GM12878 (cell line): ENCODE measurements at regions not wholly inside any gene's neighbourhood (a gene's known extent, or its start where the extent isn't known, plus 50 kb on each side); places are given as distances from the start of the nearest gene placed in this dataset.

Experiments used
- ATAC-seq: fragments of 200-7000 bp; cut with Tn5 transposase; 3 replicates; pipeline ENCODE4 v1.9.1; 2020; ENCODE audit warnings: mild to moderate bottlenecking, moderate library complexity
- BruUV-seq: library from RNA; stranded (reverse); fragments of 400-500 nt; replicated peaks from 2 replicates; lab custom pipeline; 2021; lab: Mats Ljungman, UMichigan
- CTCF ChIA-PET: fragments of 300-600 bp; sonication (Branson Sonifier 250); formaldehyde crosslinking; extraction: SDS; loops from one replicate; lab custom pipeline; 2021; ENCODE audit warnings: inconsistent platforms; lab: Yijun Ruan, JAX
- POLR2A ChIA-PET: fragments of 350-600 bp; formaldehyde crosslinking; extraction: SDS; loops from one replicate; lab custom pipeline; 2021; ENCODE audit warnings: inconsistent platforms; lab: Charles Lee
- RAD21 ChIA-PET: fragments of 300-600 bp; sonication (Branson Sonifier 250); formaldehyde crosslinking; loops from one replicate; lab custom pipeline; 2023; ENCODE audit warnings: antibody characterized with exemption; ENCODE audit not compliant: unreplicated experiment; lab: Charles Lee
- SMC1A ChIA-PET: fragments of 300-600 bp; sonication (Branson Sonifier 250); formaldehyde crosslinking; loops from one replicate; lab custom pipeline; 2023; ENCODE audit not compliant: unreplicated experiment, uncharacterized antibody; lab: Charles Lee
- DNase-seq: peaks from one replicate; pipeline ENCODE4 v3.0.0-alpha.2; 2011; ENCODE audit warnings: low read depth, low spot score
- FAIRE-seq: peaks from 3 replicates; lab custom pipeline; 2011; peaks lifted over from hg19 to GRCh38; lab: Jason Lieb, UNC
- H2AFZ ChIP-seq: 2 replicates; pipeline ENCODE4 v1.6.0; 2011; ENCODE audit warnings: low read depth, low read length, control low read depth; ENCODE audit not compliant: control insufficient read depth
- H3K27ac ChIP-seq: 2 replicates; pipeline ENCODE4 v1.5.1; 2011; ENCODE audit warnings: control low read depth; ENCODE audit not compliant: control insufficient read depth, insufficient read depth
- H3K27me3 ChIP-seq, 2 experiments: replicated peaks in 1 of 2; 2 replicates each; pipeline versions ENCODE4 v1.6.0 to v1.6.1; 2011; ENCODE audit warnings: low read length in 1 of 2; ENCODE audit not compliant: control insufficient read depth in 2 of 2, insufficient read depth in 2 of 2
- H3K36me3 ChIP-seq, 2 experiments: 2 replicates each; pipeline ENCODE4 v1.5.1; 2011; ENCODE audit warnings: low read length in 1 of 2; ENCODE audit not compliant: control insufficient read depth in 2 of 2, insufficient read depth in 2 of 2
- H3K4me1 ChIP-seq: 2 replicates; pipeline ENCODE4 v1.6.1; 2011; ENCODE audit warnings: mild to moderate bottlenecking, low read length, moderate library complexity, mixed read lengths; ENCODE audit not compliant: control insufficient read depth, insufficient read depth
- H3K4me2 ChIP-seq: 2 replicates; pipeline ENCODE4 v1.6.0; 2011; ENCODE audit warnings: control low read depth; ENCODE audit not compliant: control insufficient read depth, insufficient read depth
- H3K4me3 ChIP-seq: fragments of 200-600 bp; sonication (generic); 2 replicates; pipeline ENCODE4 v1.5.1; 2016
- H3K79me2 ChIP-seq: 2 replicates; pipeline ENCODE4 v1.6.0; 2011; ENCODE audit warnings: low read length; ENCODE audit not compliant: control insufficient read depth, insufficient read depth
- H3K9ac ChIP-seq: 2 replicates; pipeline ENCODE4 v1.8.0; 2011; ENCODE audit warnings: low read length, control low read depth, mixed read lengths; ENCODE audit not compliant: control insufficient read depth, insufficient read depth
- H3K9me3 ChIP-seq: replicated peaks from 3 replicates; pipeline ENCODE4 v1.5.1; 2011; ENCODE audit warnings: mild to moderate bottlenecking, low read length; ENCODE audit not compliant: control insufficient read depth, insufficient read depth
- H4K20me1 ChIP-seq: 2 replicates; pipeline ENCODE4 v1.6.0; 2011; ENCODE audit not compliant: control insufficient read depth, insufficient read depth
- BHLHE40 ChIP-seq, 2 experiments: fragments of 450-650 bp in 1 of 2; IDR thresholded peaks; 2 replicates each; pipeline ENCODE4 v1.6.1; 2011 to 2017; ENCODE audit warnings: low read depth in 2 of 2, borderline replicate concordance in 1 of 2, improper control_type of control experiment in 1 of 2, low read length in 1 of 2, mild to moderate bottlenecking in 1 of 2
- BMI1 ChIP-seq: fragments of 450-650 bp; IDR thresholded peaks from 2 replicates; pipeline ENCODE4 v1.6.1; 2016; ENCODE audit warnings: mild to moderate bottlenecking, moderate library complexity, borderline replicate concordance
- CBFB ChIP-seq: IDR thresholded peaks from 2 replicates; pipeline ENCODE4 v1.6.1; 2016; ENCODE audit warnings: antibody characterized with exemption, low read depth
- TAF1 ChIP-seq: IDR thresholded peaks from 2 replicates; pipeline ENCODE4 v1.6.1; 2011; ENCODE audit warnings: mild to moderate bottlenecking, low read depth, low read length, borderline replicate concordance
- TCF3 ChIP-seq: IDR thresholded peaks from 2 replicates; pipeline ENCODE4 v1.6.1; 2012; ENCODE audit warnings: low read depth, mild to moderate bottlenecking, low read length, borderline replicate concordance; ENCODE audit not compliant: insufficient read depth
- ZBTB11 ChIP-seq: fragments of 450-650 bp; formaldehyde crosslinking; IDR thresholded peaks from 2 replicates; pipeline ENCODE4 v1.5.0; 2022; ENCODE audit warnings: mild to moderate bottlenecking, missing genetic modification characterization
- WGBS: methylation state at CpG from one replicate; pipeline ENCODE4 v1.1.6; 2016; ENCODE audit warnings: low lambda C conversion rate; ENCODE audit not compliant: insufficient replicate concordance, insufficient coverage; ENCODE audit errors: missing lambda C conversion rate; 5-methylcytosine and 5-hydroxymethylcytosine counted together
- in situ Hi-C: fragments of 300-500 bp; cut with MboI; formaldehyde crosslinking; loops from 9 replicates; pipeline ENCODE4 v1.14.3; 2018; ENCODE audit warnings: mixed read lengths
- intact Hi-C: fragments of 100-400 bp; cut with micrococcal nuclease; formaldehyde crosslinking; loops from one replicate; pipeline ENCODE4 v1.14.2; 2022; ENCODE audit not compliant: unreplicated experiment
- TF ChIP-seq, protein P1 (sequence below): fragments of 450-650 bp; IDR thresholded peaks from 2 replicates; pipeline ENCODE4 v1.6.1; 2016; ENCODE audit warnings: mild to moderate bottlenecking
- TF ChIP-seq, protein P2 (sequence below): IDR thresholded peaks from 2 replicates; pipeline ENCODE4 v1.6.1; 2011; ENCODE audit warnings: borderline replicate concordance, low read depth, mild to moderate bottlenecking, moderate library complexity, mixed read lengths, low read length; ENCODE audit not compliant: insufficient read depth; ENCODE audit errors: extremely low read length

DNA sequence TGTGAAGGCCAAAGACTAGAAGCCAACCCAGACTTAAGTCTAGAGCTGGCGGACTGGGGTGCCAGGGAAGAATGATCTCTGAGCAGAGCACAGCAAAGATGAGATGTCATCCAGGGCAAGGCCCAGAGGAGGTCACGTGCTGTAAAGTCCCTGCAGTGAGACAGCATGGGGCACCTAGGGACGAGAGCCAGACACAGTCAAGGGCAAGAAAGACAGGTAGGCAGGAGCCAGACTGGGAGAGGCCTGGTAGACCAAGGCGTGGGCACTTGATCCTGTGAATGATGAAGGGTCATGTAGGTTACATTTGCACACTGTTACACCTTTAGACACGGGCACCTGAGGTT lies 379.7 kb upstream of the PROK2 start:
- no peaks in the 10 kb centered on the region for H3K79me2 ChIP-seq
- no peaks in the 10 kb centered on the region for H3K36me3 ChIP-seq
- FAIRE-seq (no peak), ATAC-seq (no peak), DNase-seq (no peak)
- peak overlapping the region; percentile 64 for H3K4me2 ChIP-seq
- peak overlapping the region; percentile 32; the same call in 1 of the 2 replicates for H3K4me3 ChIP-seq
- ChIA-PET RAD21 (interaction anchor here (0.8 to 2.9 kb wide), 25 partner anchors 9 to 658 kb away, joined by 3 to 53 read pairs (median 4); no protein-coding TSS in a partner anchor), POLR2A (interaction anchor here (0.6 to 2.2 kb wide), 8 partner anchors 8 to 181 kb away, joined by 3 to 19 read pairs (median 5); no protein-coding TSS in a partner anchor), CTCF (interaction anchor here (0.8 to 3.1 kb wide), 9 partner anchors 8 to 290 kb away, joined by 3 to 12 read pairs (median 4); no protein-coding TSS in a partner anchor), SMC1A (interaction anchor here (0.8 to 6.6 kb wide), 18 partner anchors 10 to 658 kb away, joined by 3 to 46 read pairs (median 4); no protein-coding TSS in a partner anchor)
- BruUV-seq, result no TSS peak
- TF ChIP-seq BHLHE40 (IDR thresholded peaks at IDR 0.05; ENCODE audit: borderline replicate concordance in 1 of 2, low read depth in 2 of 2, low read length in 1 of 2) (peak; percentile 45 to 63; a peak in 1 of 4 replicates), BMI1 (no peak), TCF3 (no peak), CBFB (no peak), TAF1 (no peak), ZBTB11 (CRISPR knock-in tag) (no peak)
- TF ChIP-seq, protein P1, sequence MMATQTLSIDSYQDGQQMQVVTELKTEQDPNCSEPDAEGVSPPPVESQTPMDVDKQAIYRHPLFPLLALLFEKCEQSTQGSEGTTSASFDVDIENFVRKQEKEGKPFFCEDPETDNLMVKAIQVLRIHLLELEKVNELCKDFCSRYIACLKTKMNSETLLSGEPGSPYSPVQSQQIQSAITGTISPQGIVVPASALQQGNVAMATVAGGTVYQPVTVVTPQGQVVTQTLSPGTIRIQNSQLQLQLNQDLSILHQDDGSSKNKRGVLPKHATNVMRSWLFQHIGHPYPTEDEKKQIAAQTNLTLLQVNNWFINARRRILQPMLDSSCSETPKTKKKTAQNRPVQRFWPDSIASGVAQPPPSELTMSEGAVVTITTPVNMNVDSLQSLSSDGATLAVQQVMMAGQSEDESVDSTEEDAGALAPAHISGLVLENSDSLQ, result 0 out of 2 replicates have a peak, but pooled peaks have one; percentile 1
- TF ChIP-seq, protein P2, sequence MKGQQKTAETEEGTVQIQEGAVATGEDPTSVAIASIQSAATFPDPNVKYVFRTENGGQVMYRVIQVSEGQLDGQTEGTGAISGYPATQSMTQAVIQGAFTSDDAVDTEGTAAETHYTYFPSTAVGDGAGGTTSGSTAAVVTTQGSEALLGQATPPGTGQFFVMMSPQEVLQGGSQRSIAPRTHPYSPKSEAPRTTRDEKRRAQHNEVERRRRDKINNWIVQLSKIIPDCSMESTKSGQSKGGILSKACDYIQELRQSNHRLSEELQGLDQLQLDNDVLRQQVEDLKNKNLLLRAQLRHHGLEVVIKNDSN, result peak; percentile 60
- no peaks in the 10 kb centered on the region for H3K27me3 ChIP-seq
- peaks cover 35% of the 10 kb centered on the region for H3K4me1 ChIP-seq
- intact Hi-C loops (loop anchor here (1.0 to 10.0 kb wide), 11 partner anchors 12 to 520 kb away; no protein-coding TSS in a partner anchor), in situ Hi-C loops (loop anchor here (5.0 kb wide), 1 partner anchor 182 kb away; no protein-coding TSS in a partner anchor)
- H3K9me3 ChIP-seq, result no peaks in the 10 kb centered on the region; the same call in 2 of the 3 replicates
- H3K9ac ChIP-seq, result 0 out of 2 replicates have a peak overlapping the region, but pooled peaks have one; percentile 7
- H4K20me1 ChIP-seq, result no peaks in the 10 kb centered on the region
- H3K27ac ChIP-seq, result peak overlapping the region; percentile 75
- WGBS, result under 1% methylated on average over 5 of the region's 5 CpGs
- H2AFZ ChIP-seq, result no peak overlapping the region
